Calu3 (cell line): ENCODE measurements at regions not wholly inside any gene's neighbourhood (a gene's known extent, or its start where the extent isn't known, plus 50 kb on each side); places are given as distances from the start of the nearest gene placed in this dataset.

Source experiments
- BruUV-seq: library from RNA; stranded (reverse); fragments of 400-500 nt; replicated peaks from 2 replicates; lab custom pipeline; 2021; lab: Mats Ljungman, UMichigan
- CTCF ChIA-PET: fragments of 300-600 bp; sonication (Branson Sonifier 250); formaldehyde crosslinking; loops from one replicate; lab custom pipeline; 2022; ENCODE audit warnings: antibody characterized with exemption; lab: Charles Lee
- DNase-seq: peaks from one replicate; pipeline ENCODE4 v3.0.0; 2022
- H3K27ac Mint-ChIP-seq: one replicate; pipeline ENCODE4 v1.8.0; 2022; ENCODE audit warnings: mixed read lengths; ENCODE audit not compliant: unreplicated experiment
- H3K27me3 Mint-ChIP-seq: one replicate; pipeline ENCODE4 v1.8.0; 2022; ENCODE audit warnings: mixed read lengths; ENCODE audit not compliant: unreplicated experiment
- H3K36me3 Mint-ChIP-seq: one replicate; pipeline ENCODE4 v1.8.0; 2022; ENCODE audit warnings: mild to moderate bottlenecking, moderate library complexity, mixed read lengths; ENCODE audit not compliant: insufficient read depth, unreplicated experiment
- H3K4me1 Mint-ChIP-seq: one replicate; pipeline ENCODE4 v1.8.0; 2022; ENCODE audit warnings: mild to moderate bottlenecking, low read depth, mixed read lengths; ENCODE audit not compliant: unreplicated experiment
- H3K4me3 Mint-ChIP-seq: one replicate; pipeline ENCODE4 v1.8.0; 2022; ENCODE audit warnings: mild to moderate bottlenecking, low read depth, moderate library complexity, mixed read lengths; ENCODE audit not compliant: unreplicated experiment
- H3K9me3 Mint-ChIP-seq: one replicate; pipeline ENCODE4 v1.8.0; 2022; ENCODE audit warnings: low read depth, mixed read lengths; ENCODE audit not compliant: unreplicated experiment
- CTCF ChIP-seq: fragments of 200-600 bp; IDR thresholded peaks from one replicate; pipeline ENCODE4 v1.8.0; 2022; ENCODE audit warnings: antibody characterized with exemption; ENCODE audit not compliant: unreplicated experiment
- intact Hi-C: fragments of 100-400 bp; cut with micrococcal nuclease; formaldehyde crosslinking; loops from one replicate; pipeline ENCODE4 v1.10.0; 2022; ENCODE audit not compliant: unreplicated experiment

- Mint-ChIP-seq H3K4me3 (no peak overlapping the region), H3K36me3 (no peaks in the 10 kb centered on the region), H3K27ac (no peak overlapping the region), H3K9me3 (peaks cover 6% of the 10 kb centered on the region), H3K27me3 (no peaks in the 10 kb centered on the region), H3K4me1 (no peaks in the 10 kb centered on the region)
- intact Hi-C loops: no loop called here
- CTCF ChIA-PET: no interaction called here
- TF ChIP-seq CTCF: no peak
- DNase-seq: no peak
- BruUV-seq: no TSS peak
These were observed 317.2 kb downstream of the CPS1 start for GRCh38 chr2:210873631-210874030.

DNA sequence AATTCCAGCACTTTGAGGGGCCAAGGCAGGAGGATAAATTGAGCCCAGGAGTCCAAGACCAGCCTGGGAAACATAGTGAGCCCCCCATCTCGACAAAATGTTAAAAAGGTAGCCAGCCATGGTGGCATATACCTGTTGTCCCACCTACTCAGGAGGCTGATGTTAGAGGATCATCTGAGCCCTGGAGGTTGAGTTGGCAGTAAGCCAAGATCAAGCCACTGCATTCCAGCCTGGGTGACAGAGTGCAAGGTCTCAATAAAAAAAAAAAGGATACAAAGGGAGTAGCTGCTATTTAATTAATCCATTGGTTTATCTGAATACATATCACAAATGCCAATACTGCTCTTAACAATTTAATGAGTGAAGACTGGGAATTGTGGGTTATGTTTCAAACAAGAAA is 327.8 kb downstream of the CPS1 start:
- no peak overlapping the region for H3K27ac Mint-ChIP-seq
- H3K4me3 Mint-ChIP-seq: no peak overlapping the region
- TF ChIP-seq CTCF: no peak
- H3K9me3 Mint-ChIP-seq: peaks cover 7% of the 10 kb centered on the region
- intact Hi-C loops: no loop called here
- H3K4me1 Mint-ChIP-seq: no peaks in the 10 kb centered on the region
- H3K36me3 Mint-ChIP-seq: no peaks in the 10 kb centered on the region
- no peaks in the 10 kb centered on the region for H3K27me3 Mint-ChIP-seq
- CTCF ChIA-PET: interaction anchor here (0.7 kb wide), 1 partner anchor 513 kb away, joined by 3 read pairs; no protein-coding TSS in a partner anchor
- DNase-seq: no peak
- BruUV-seq: no TSS peak

GRCh38 chr2:210888035-210888434 is 331.6 kb downstream of the CPS1 start:
- peaks cover 10% of the 10 kb centered on the region for H3K9me3 Mint-ChIP-seq
- CTCF ChIA-PET: no interaction called here
- intact Hi-C loops: no loop called here
- BruUV-seq: no TSS peak
- no peaks in the 10 kb centered on the region for H3K36me3 Mint-ChIP-seq
- H3K4me1 Mint-ChIP-seq: no peaks in the 10 kb centered on the region
- no peak overlapping the region for H3K4me3 Mint-ChIP-seq
- H3K27ac Mint-ChIP-seq: no peak overlapping the region
- TF ChIP-seq CTCF: no peak
- no peak for DNase-seq
- H3K27me3 Mint-ChIP-seq: no peaks in the 10 kb centered on the region

DNA sequence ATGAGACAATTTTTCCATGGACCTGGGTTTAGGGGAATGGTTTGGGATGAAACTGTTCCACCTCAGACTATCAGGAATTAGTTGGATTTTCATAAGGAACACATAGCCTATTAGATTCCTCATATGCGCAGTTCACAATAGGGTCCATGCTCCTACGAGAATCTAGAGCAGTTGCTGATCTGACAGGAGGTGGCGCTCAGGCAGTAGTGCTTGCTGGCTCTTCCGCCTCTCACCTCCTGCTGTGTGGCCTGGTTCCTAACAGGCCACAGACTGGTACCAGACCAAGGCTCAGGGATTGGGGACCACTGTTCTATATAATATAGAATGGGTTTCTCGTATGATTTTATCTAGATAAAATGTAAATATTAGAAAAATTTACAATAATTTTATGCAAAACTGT is 338.7 kb downstream of the CPS1 start:
- Mint-ChIP-seq H3K27me3 (no peaks in the 10 kb centered on the region), H3K27ac (no peak overlapping the region), H3K4me1 (no peaks in the 10 kb centered on the region), H3K4me3 (no peak overlapping the region), H3K36me3 (no peaks in the 10 kb centered on the region), H3K9me3 (peaks cover 12% of the 10 kb centered on the region)
- no peak for TF ChIP-seq CTCF
- DNase-seq: no peak
- intact Hi-C loops: no loop called here
- CTCF ChIA-PET: no interaction called here
- BruUV-seq: no TSS peak

GRCh38 chr2:210899131-210899530 is 342.7 kb downstream of the CPS1 start:
- no peak overlapping the region for H3K4me3 Mint-ChIP-seq
- DNase-seq: no peak
- TF ChIP-seq CTCF: no peak
- CTCF ChIA-PET: no interaction called here
- intact Hi-C loops: no loop called here
- H3K27ac Mint-ChIP-seq: no peak overlapping the region
- H3K36me3 Mint-ChIP-seq: no peaks in the 10 kb centered on the region
- no TSS peak for BruUV-seq
- H3K27me3 Mint-ChIP-seq: no peaks in the 10 kb centered on the region
- no peaks in the 10 kb centered on the region for H3K4me1 Mint-ChIP-seq
- peaks cover 4% of the 10 kb centered on the region for H3K9me3 Mint-ChIP-seq
